Neural cell (in vitro differentiated cells): ENCODE measurements at regions not wholly inside any gene's neighbourhood (a gene's known extent, or its start where the extent isn't known, plus 50 kb on each side); places are given as distances from the start of the nearest gene placed in this dataset.

Experiments used
- H2AFZ ChIP-seq: fragments of 200-600, 300-800 bp; sonication (generic), shearing (Covaris generic); 2 replicates; pipeline ENCODE4 v1.6.0; 2014; ENCODE audit warnings: low read depth, mild to moderate bottlenecking, antibody characterized with exemption, low read length, moderate library complexity
- H3F3A ChIP-seq: fragments of 200-600 bp; shearing (Covaris generic); 2 replicates; pipeline ENCODE4 v1.6.1; 2016; ENCODE audit warnings: mild to moderate bottlenecking, moderate library complexity, mixed read lengths, antibody characterized with exemption, low read length; ENCODE audit not compliant: insufficient read depth, poor library complexity, severe bottlenecking
- H3K27ac ChIP-seq: fragments of 200-600, 300-800 bp; sonication (generic), shearing (Covaris generic); 2 replicates; pipeline ENCODE4 v1.5.1; 2014; ENCODE audit warnings: mild to moderate bottlenecking, low read length, moderate library complexity
- H3K27me3 ChIP-seq: fragments of 300-800, 200-600 bp; sonication (generic), shearing (Covaris generic); 2 replicates; pipeline ENCODE4 v1.6.0; 2014; ENCODE audit warnings: mild to moderate bottlenecking, low read depth, low read length, moderate library complexity; ENCODE audit not compliant: insufficient read depth
- H3K36me3 ChIP-seq: fragments of 300-800, 200-600 bp; sonication (generic), shearing (Covaris generic); 2 replicates; pipeline ENCODE4 v1.5.1; 2014; ENCODE audit warnings: mild to moderate bottlenecking, antibody characterized with exemption, low read length, moderate library complexity; ENCODE audit not compliant: insufficient read depth
- H3K4me2 ChIP-seq: fragments of 300-800, 200-600 bp; sonication (generic), shearing (Covaris generic); 2 replicates; pipeline ENCODE4 v1.6.0; 2014; ENCODE audit warnings: mild to moderate bottlenecking, low read length
- H3K4me3 ChIP-seq: fragments of 300-800, 200-600 bp; sonication (generic), shearing (Covaris generic); 2 replicates; pipeline ENCODE4 v1.5.1; 2014; ENCODE audit warnings: mild to moderate bottlenecking, low read length, moderate library complexity
- H3K79me2 ChIP-seq: fragments of 200-600 bp; shearing (Covaris generic); replicated peaks from 2 replicates; pipeline ENCODE4 v1.6.0; 2014; ENCODE audit warnings: mild to moderate bottlenecking, low read length, moderate library complexity; ENCODE audit not compliant: insufficient read depth
- H3K9ac ChIP-seq: fragments of 300-800, 200-600 bp; sonication (generic), shearing (Covaris generic); 2 replicates; pipeline ENCODE4 v1.6.1; 2016; ENCODE audit warnings: mild to moderate bottlenecking, low read length, mixed read lengths
- H3K9me2 ChIP-seq: fragments of 200-600 bp; shearing (Covaris generic); 2 replicates; pipeline ENCODE4 v1.6.1; 2016; ENCODE audit warnings: mild to moderate bottlenecking, low read length, mixed read lengths; ENCODE audit not compliant: insufficient read depth
- H3K9me3 ChIP-seq: fragments of 200-600, 300-800 bp; sonication (generic), shearing (Covaris generic); 2 replicates; pipeline ENCODE4 v1.6.1; 2016; ENCODE audit warnings: mild to moderate bottlenecking, mixed run types, low read length, moderate library complexity, mixed read lengths
- H4K20me1 ChIP-seq: fragments of 200-600 bp; shearing (Covaris generic); 2 replicates; pipeline ENCODE4 v1.6.1; 2016; ENCODE audit warnings: mild to moderate bottlenecking, mixed run types; ENCODE audit not compliant: insufficient read depth
- EP300 ChIP-seq: fragments of 450-650 bp; conservative IDR thresholded peaks from 2 replicates; pipeline ENCODE4 v1.6.1; 2014; ENCODE audit warnings: antibody characterized with exemption, mild to moderate bottlenecking, moderate library complexity; ENCODE audit not compliant: poor library complexity, severe bottlenecking
- EZH2 ChIP-seq: fragments of 200-600, 300-800 bp; shearing (Covaris generic), sonication (generic); IDR thresholded peaks from 2 replicates; pipeline ENCODE4 v1.6.1; 2014; ENCODE audit warnings: antibody characterized with exemption, low read length, borderline replicate concordance, mild to moderate bottlenecking; ENCODE audit not compliant: insufficient read depth, poor library complexity, severe bottlenecking
- MXI1 ChIP-seq: fragments of 450-650 bp; conservative IDR thresholded peaks from 2 replicates; pipeline ENCODE4 v1.6.1; 2014; ENCODE audit warnings: antibody characterized with exemption, mild to moderate bottlenecking; ENCODE audit not compliant: poor library complexity, severe bottlenecking
- POLR2AphosphoS5 ChIP-seq: IDR thresholded peaks from 2 replicates; pipeline ENCODE4 v1.6.1; 2012
- RAD21 ChIP-seq: fragments of 450-650 bp; conservative IDR thresholded peaks from 2 replicates; pipeline ENCODE4 v1.6.1; 2014; ENCODE audit warnings: antibody characterized with exemption, mild to moderate bottlenecking, moderate library complexity
- REST ChIP-seq: IDR thresholded peaks from 2 replicates; pipeline ENCODE4 v1.6.1; 2012; ENCODE audit warnings: borderline replicate concordance
- SMC3 ChIP-seq: fragments of 450-650 bp; conservative IDR thresholded peaks from 2 replicates; pipeline ENCODE4 v1.6.1; 2014; ENCODE audit warnings: antibody characterized with exemption, mild to moderate bottlenecking, moderate library complexity; ENCODE audit not compliant: poor library complexity
- TAF1 ChIP-seq: IDR thresholded peaks from 2 replicates; pipeline ENCODE4 v1.6.1; 2012; ENCODE audit warnings: low read depth
- TF ChIP-seq, protein P1 (sequence below): fragments of 450-650 bp; IDR thresholded peaks from 2 replicates; pipeline ENCODE4 v1.5.1; 2014; ENCODE audit warnings: antibody characterized with exemption, mild to moderate bottlenecking, moderate library complexity; ENCODE audit not compliant: poor library complexity, severe bottlenecking

DNA sequence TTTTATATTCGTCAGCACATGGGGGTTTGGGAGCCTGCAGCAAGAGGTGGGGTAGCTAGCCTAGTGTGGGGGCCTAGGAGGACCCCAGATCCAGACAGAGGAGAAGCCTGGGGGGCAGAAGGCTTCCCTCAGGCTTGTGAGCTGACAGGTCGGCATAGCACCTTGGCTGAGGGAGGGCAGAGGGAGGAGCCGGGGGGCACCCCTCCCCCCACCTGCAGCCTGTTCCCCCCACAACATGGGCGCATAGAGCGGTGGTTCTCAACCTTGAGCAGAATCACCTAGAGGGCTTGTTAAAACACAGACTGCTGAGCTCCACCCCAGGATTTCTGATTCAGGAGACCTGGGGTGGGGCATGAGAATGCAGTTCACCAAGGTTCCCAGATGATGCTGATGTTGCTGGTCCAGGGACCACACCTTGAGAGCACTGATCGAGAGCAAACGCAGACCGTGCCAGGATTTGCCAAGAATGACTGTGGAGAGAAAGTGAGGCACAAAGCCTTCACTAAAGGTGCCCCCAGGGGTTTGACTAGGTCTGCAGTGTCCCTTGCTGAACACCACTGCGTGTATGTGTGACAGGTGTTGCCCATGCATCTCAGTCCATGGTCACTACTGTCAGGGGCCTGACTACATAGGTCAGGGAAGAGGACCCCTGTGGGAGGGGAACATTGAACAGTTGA lies 163.3 kb downstream of the MACROH2A1 start:
- no peak overlapping the region for H2AFZ ChIP-seq
- no peak overlapping the region for H3K9ac ChIP-seq
- TF ChIP-seq RAD21 (no peak), MXI1 (no peak), POLR2AphosphoS5 (no peak)

DNA sequence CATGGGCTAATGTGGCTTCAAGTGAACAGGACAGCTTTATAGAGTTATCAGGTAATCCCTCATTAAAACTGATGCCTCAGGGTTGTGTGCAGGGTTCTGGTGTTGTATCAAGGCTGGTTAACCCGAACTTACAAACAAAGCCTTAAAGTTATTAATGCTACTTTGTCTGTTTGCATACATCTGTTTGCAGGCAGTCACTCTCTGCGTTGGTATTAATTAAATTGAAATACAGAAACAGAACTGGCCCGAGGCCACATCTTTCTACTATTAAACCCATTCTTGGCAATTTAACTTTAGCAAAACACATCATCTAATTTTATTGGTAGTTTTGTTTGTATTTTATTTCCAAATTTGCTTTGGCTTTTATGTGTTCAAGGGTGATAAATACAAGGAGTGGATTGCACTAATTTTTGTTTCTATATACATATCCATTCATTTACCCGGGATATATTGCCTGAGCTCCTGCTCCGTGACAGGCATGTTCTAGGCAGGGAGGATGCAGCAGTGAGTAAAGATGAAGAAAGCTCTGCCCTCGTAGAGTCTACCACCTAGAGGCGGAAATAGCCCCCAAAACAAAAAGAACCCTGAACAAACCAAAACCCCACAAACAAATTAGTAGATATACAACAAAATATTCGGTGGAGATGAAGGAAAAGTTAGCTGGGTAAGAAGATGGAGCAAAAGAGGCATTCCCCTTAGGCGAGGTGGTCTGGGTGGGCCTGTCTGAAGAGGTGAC lies 164.2 kb downstream of the MACROH2A1 start:
- Histone ChIP-seq H3K27me3 (no peaks in the 10 kb centered on the region), H3K9me3 (no peaks in the 10 kb centered on the region), H3F3A (no peaks in the 10 kb centered on the region), H2AFZ (no peak overlapping the region), H4K20me1 (no peaks in the 10 kb centered on the region), H3K4me2 (no peak overlapping the region), H3K9ac (no peak overlapping the region), H3K9me2 (no peaks in the 10 kb centered on the region), H3K79me2 (no peaks in the 10 kb centered on the region), H3K4me3 (no peak overlapping the region), H3K27ac (no peak overlapping the region), H3K36me3 (no peaks in the 10 kb centered on the region)
- TF ChIP-seq TAF1 (no peak), RAD21 (no peak), MXI1 (no peak), EP300 (no peak), EZH2 (no peak), SMC3 (no peak)
- TF ChIP-seq, protein P1, sequence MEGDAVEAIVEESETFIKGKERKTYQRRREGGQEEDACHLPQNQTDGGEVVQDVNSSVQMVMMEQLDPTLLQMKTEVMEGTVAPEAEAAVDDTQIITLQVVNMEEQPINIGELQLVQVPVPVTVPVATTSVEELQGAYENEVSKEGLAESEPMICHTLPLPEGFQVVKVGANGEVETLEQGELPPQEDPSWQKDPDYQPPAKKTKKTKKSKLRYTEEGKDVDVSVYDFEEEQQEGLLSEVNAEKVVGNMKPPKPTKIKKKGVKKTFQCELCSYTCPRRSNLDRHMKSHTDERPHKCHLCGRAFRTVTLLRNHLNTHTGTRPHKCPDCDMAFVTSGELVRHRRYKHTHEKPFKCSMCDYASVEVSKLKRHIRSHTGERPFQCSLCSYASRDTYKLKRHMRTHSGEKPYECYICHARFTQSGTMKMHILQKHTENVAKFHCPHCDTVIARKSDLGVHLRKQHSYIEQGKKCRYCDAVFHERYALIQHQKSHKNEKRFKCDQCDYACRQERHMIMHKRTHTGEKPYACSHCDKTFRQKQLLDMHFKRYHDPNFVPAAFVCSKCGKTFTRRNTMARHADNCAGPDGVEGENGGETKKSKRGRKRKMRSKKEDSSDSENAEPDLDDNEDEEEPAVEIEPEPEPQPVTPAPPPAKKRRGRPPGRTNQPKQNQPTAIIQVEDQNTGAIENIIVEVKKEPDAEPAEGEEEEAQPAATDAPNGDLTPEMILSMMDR = no peak

More for the DNA sequence above, 163.3 kb downstream of the MACROH2A1 start:
- Histone ChIP-seq H3K4me2 (no peak overlapping the region), H3K9me2 (no peaks in the 10 kb centered on the region), H3K27ac (no peak overlapping the region), H3K79me2 (no peaks in the 10 kb centered on the region), H3K4me3 (no peak overlapping the region), H3K36me3 (no peaks in the 10 kb centered on the region), H3F3A (no peaks in the 10 kb centered on the region), H3K27me3 (no peaks in the 10 kb centered on the region), H4K20me1 (no peaks in the 10 kb centered on the region), H3K9me3 (no peaks in the 10 kb centered on the region)

DNA sequence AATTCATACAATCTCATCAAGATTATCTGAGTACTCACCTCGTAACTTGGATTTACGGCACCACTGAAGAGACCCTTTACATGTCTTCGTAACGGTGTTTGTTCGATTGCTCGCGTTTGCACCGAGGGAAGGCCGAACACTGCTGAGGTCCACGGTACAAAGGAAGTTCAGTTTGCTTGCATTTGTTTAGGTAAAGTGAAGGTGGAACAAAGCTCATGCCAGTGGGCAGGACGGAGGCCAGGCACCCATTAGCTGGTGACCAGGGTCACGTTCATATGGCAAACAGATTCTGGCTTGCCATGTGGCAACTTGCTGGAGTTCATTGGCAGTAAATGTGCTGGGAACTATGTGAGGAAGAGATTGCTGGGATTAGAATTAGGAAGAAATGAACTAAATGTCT lies 164.8 kb downstream of the MACROH2A1 start:
- Histone ChIP-seq H4K20me1 (no peaks in the 10 kb centered on the region), H3K4me2 (no peak overlapping the region), H3K9me3 (no peaks in the 10 kb centered on the region), H3K36me3 (no peaks in the 10 kb centered on the region), H3K4me3 (no peak overlapping the region), H2AFZ (no peak overlapping the region), H3K27me3 (no peaks in the 10 kb centered on the region), H3F3A (no peaks in the 10 kb centered on the region), H3K9ac (no peak overlapping the region), H3K27ac (no peak overlapping the region), H3K9me2 (no peaks in the 10 kb centered on the region), H3K79me2 (no peaks in the 10 kb centered on the region)
- TF ChIP-seq EP300 (no peak), TAF1 (no peak), POLR2AphosphoS5 (no peak), REST (no peak), EZH2 (no peak), RAD21 (no peak), SMC3 (no peak), MXI1 (no peak)
- TF ChIP-seq, protein P1 = no peak
